SK-N-SH treated with all-trans-retinoic acid at 6 μM for 48 hours (cell line): ENCODE measurements at regions not wholly inside any gene's neighbourhood (a gene's known extent, or its start where the extent isn't known, plus 50 kb on each side); places are given as distances from the start of the nearest gene placed in this dataset.

ENCODE experiments used
- ATAC-seq: fragments of 200-7000 bp; cut with Tn5 transposase; 3 replicates; pipeline ENCODE4 v1.9.1; 2020; ENCODE audit warnings: mild to moderate bottlenecking, moderate library complexity
- ARNTL ChIP-seq: fragments of 450-650 bp; formaldehyde crosslinking; IDR thresholded peaks from 2 replicates; pipeline ENCODE4 v1.5.0; 2020; ENCODE audit warnings: low read depth, mild to moderate bottlenecking, moderate library complexity, borderline replicate concordance
- BACH2 ChIP-seq: fragments of 250-450 bp; sonication (Bioruptor Pico); IDR thresholded peaks from 2 replicates; pipeline ENCODE4 v1.9.0; 2021; ENCODE audit warnings: mild to moderate bottlenecking, borderline replicate concordance
- CREB5 ChIP-seq: fragments of 250-450 bp; sonication (Bioruptor Pico); IDR thresholded peaks from 2 replicates; pipeline ENCODE4 v1.5.1; 2020; ENCODE audit warnings: low read depth, mild to moderate bottlenecking, moderate library complexity
- CSDC2 ChIP-seq: fragments of 250-450 bp; sonication (Bioruptor Pico); IDR thresholded peaks from 2 replicates; pipeline ENCODE4 v1.5.0; 2020; ENCODE audit warnings: mild to moderate bottlenecking, moderate library complexity
- CSRNP3 ChIP-seq: fragments of 250-450 bp; sonication (Bioruptor Pico); IDR thresholded peaks from 2 replicates; pipeline ENCODE4 v1.5.1; 2021; ENCODE audit warnings: mild to moderate bottlenecking, moderate library complexity
- ESRRG ChIP-seq: fragments of 250-450 bp; sonication (Bioruptor Pico); IDR thresholded peaks from 2 replicates; pipeline ENCODE4 v1.6.1; 2021; ENCODE audit warnings: mild to moderate bottlenecking
- GLIS3 ChIP-seq: fragments of 250-450 bp; sonication (Bioruptor Pico); IDR thresholded peaks from 2 replicates; pipeline ENCODE4 v1.5.0; 2020; ENCODE audit warnings: mild to moderate bottlenecking, moderate library complexity
- ISL1 ChIP-seq: fragments of 250-450 bp; sonication (Bioruptor Pico); IDR thresholded peaks from 2 replicates; pipeline ENCODE4 v2.1.2; 2022; ENCODE audit warnings: mild to moderate bottlenecking, moderate library complexity
- OSR1 ChIP-seq: fragments of 250-450 bp; sonication (Bioruptor Pico); IDR thresholded peaks from 2 replicates; pipeline ENCODE4 v1.8.0; 2022; ENCODE audit warnings: moderate library complexity, mild to moderate bottlenecking, inconsistent platforms
- PATZ1 ChIP-seq: fragments of 250-450 bp; sonication (Bioruptor Pico); IDR thresholded peaks from 2 replicates; pipeline ENCODE4 v1.8.0; 2020; ENCODE audit warnings: mild to moderate bottlenecking, moderate library complexity, borderline replicate concordance
- POU6F1 ChIP-seq: fragments of 250-450 bp; sonication (Bioruptor Pico); IDR thresholded peaks from 2 replicates; pipeline ENCODE4 v1.8.0; 2021; ENCODE audit warnings: low read depth, mild to moderate bottlenecking, moderate library complexity, borderline replicate concordance
- PPARA ChIP-seq: fragments of 250-450 bp; sonication (Bioruptor Pico); IDR thresholded peaks from 2 replicates; pipeline ENCODE4 v1.5.0; 2020; ENCODE audit warnings: mild to moderate bottlenecking, borderline replicate concordance
- RARB ChIP-seq: fragments of 250-450 bp; sonication (Bioruptor Pico); IDR thresholded peaks from 2 replicates; pipeline ENCODE4 v1.8.0; 2021; ENCODE audit warnings: mild to moderate bottlenecking, moderate library complexity
- SNAI2 ChIP-seq: fragments of 250-450 bp; sonication (Bioruptor Pico); IDR thresholded peaks from 2 replicates; pipeline ENCODE4 v1.5.0; 2020; ENCODE audit warnings: mild to moderate bottlenecking, moderate library complexity
- TCF4 ChIP-seq: fragments of 250-450 bp; sonication (Bioruptor Pico); IDR thresholded peaks from 2 replicates; pipeline ENCODE4 v1.8.0; 2021; ENCODE audit warnings: mild to moderate bottlenecking, moderate library complexity, borderline replicate concordance
- TSHZ2 ChIP-seq: fragments of 250-450 bp; sonication (Bioruptor Pico); IDR thresholded peaks from 2 replicates; pipeline ENCODE4 v1.5.0; 2020; ENCODE audit warnings: mild to moderate bottlenecking, moderate library complexity
- ZC3H10 ChIP-seq: fragments of 250-450 bp; sonication (Bioruptor Pico); IDR thresholded peaks from 2 replicates; pipeline ENCODE4 v1.5.1; 2021; ENCODE audit warnings: mild to moderate bottlenecking, moderate library complexity
- ZFP3 ChIP-seq: fragments of 250-450 bp; sonication (Bioruptor Pico); IDR thresholded peaks from 2 replicates; pipeline ENCODE4 v1.5.0; 2020; ENCODE audit warnings: mild to moderate bottlenecking, moderate library complexity
- ZFP30 ChIP-seq: fragments of 450-650 bp; formaldehyde crosslinking; IDR thresholded peaks from 2 replicates; pipeline ENCODE4 v1.5.0; 2022; ENCODE audit warnings: mild to moderate bottlenecking, moderate library complexity
- ZNF70 ChIP-seq: fragments of 450-650 bp; formaldehyde crosslinking; IDR thresholded peaks from 2 replicates; pipeline ENCODE4 v1.5.0; 2020; ENCODE audit warnings: mild to moderate bottlenecking, moderate library complexity
- ZNF8 ChIP-seq: fragments of 450-650 bp; formaldehyde crosslinking; IDR thresholded peaks from 2 replicates; pipeline ENCODE4 v1.5.0; 2020; ENCODE audit warnings: mild to moderate bottlenecking, moderate library complexity

GRCh38 chrX:40167850-40168479 is 70.2 kb upstream of the BCOR start:
- ATAC-seq: no peak

GRCh38 chrX:40167233-40167849 is 69.6 kb upstream of the BCOR start:
- ATAC-seq: no peak
- TF ChIP-seq BACH2 (no peak), ZNF70 (CRISPR knock-in tag) (no peak), CREB5 (CRISPR knock-in tag) (no peak), CSDC2 (CRISPR knock-in tag) (no peak), ARNTL (CRISPR knock-in tag) (no peak), SNAI2 (CRISPR knock-in tag) (no peak), GLIS3 (CRISPR knock-in tag) (no peak), ISL1 (CRISPR knock-in tag) (no peak), ZFP3 (CRISPR knock-in tag) (no peak), PATZ1 (CRISPR knock-in tag) (no peak), ZC3H10 (CRISPR knock-in tag) (no peak), ZFP30 (CRISPR knock-in tag) (no peak), OSR1 (CRISPR knock-in tag) (no peak), ESRRG (CRISPR knock-in tag) (no peak), POU6F1 (CRISPR knock-in tag) (no peak), TCF4 (CRISPR knock-in tag) (no peak), ZNF8 (CRISPR knock-in tag) (no peak), TSHZ2 (CRISPR knock-in tag) (no peak), CSRNP3 (CRISPR knock-in tag) (no peak), RARB (CRISPR knock-in tag) (no peak)

More at GRCh38 chrX:40167850-40168479, 70.2 kb upstream of the BCOR start:
- TF ChIP-seq ISL1 (CRISPR knock-in tag) (no peak), POU6F1 (CRISPR knock-in tag) (no peak), PPARA (no peak), RARB (CRISPR knock-in tag) (no peak)
- TF ChIP-seq, all 23 proteins: peak for 0
